MCF 10A (cell line): ENCODE measurements at regions not wholly inside any gene's neighbourhood (a gene's known extent, or its start where the extent isn't known, plus 50 kb on each side); places are given as distances from the start of the nearest gene placed in this dataset.

ENCODE experiments used
- BruUV-seq: library from RNA; stranded (reverse); fragments of 400-500 nt; replicated peaks from 2 replicates; lab custom pipeline; 2021; lab: Mats Ljungman, UMichigan
- CTCF ChIA-PET: fragments of 300-600 bp; sonication (Branson Sonifier 250); formaldehyde crosslinking; extraction: SDS; loops from one replicate; lab custom pipeline; 2021; ENCODE audit warnings: antibody characterized with exemption, inconsistent platforms; lab: Yijun Ruan, JAX
- POLR2A ChIA-PET: fragments of 300-600, 350-650 bp; sonication (Branson Sonifier 250); formaldehyde crosslinking; extraction: SDS; loops from one replicate; lab custom pipeline; 2020; ENCODE audit warnings: antibody characterized with exemption, inconsistent platforms; lab: Yijun Ruan, JAX
- DNase-seq: peaks from one replicate; pipeline ENCODE4 v3.0.0-alpha.2; 2018; ENCODE audit not compliant: unreplicated experiment
- H3K27ac Mint-ChIP-seq: one replicate; pipeline ENCODE4 v1.8.0; 2022; ENCODE audit warnings: mild to moderate bottlenecking, low read depth, mixed read lengths; ENCODE audit not compliant: unreplicated experiment
- H3K27me3 Mint-ChIP-seq: one replicate; pipeline ENCODE4 v1.8.0; 2022; ENCODE audit warnings: mixed read lengths; ENCODE audit not compliant: insufficient read depth, unreplicated experiment
- H3K36me3 Mint-ChIP-seq: one replicate; pipeline ENCODE4 v1.8.0; 2022; ENCODE audit warnings: mild to moderate bottlenecking, moderate library complexity, mixed read lengths; ENCODE audit not compliant: insufficient read depth, unreplicated experiment
- H3K4me1 Mint-ChIP-seq: one replicate; pipeline ENCODE4 v1.8.0; 2022; ENCODE audit warnings: mixed read lengths; ENCODE audit not compliant: insufficient read depth, unreplicated experiment
- H3K4me3 Mint-ChIP-seq: one replicate; pipeline ENCODE4 v1.8.0; 2022; ENCODE audit warnings: mild to moderate bottlenecking, moderate library complexity, mixed read lengths; ENCODE audit not compliant: unreplicated experiment
- H3K9me3 Mint-ChIP-seq: one replicate; pipeline ENCODE4 v1.8.0; 2022; ENCODE audit warnings: mixed read lengths; ENCODE audit not compliant: unreplicated experiment
- intact Hi-C: fragments of 100-400 bp; cut with micrococcal nuclease; formaldehyde crosslinking; loops from 2 replicates; pipeline ENCODE4 v1.14.1; 2022
- TF ChIP-seq, protein P1 (sequence below): fragments of 200-600 bp; IDR thresholded peaks from one replicate; pipeline ENCODE4 v1.8.0; 2022; ENCODE audit warnings: antibody characterized with exemption, mild to moderate bottlenecking; ENCODE audit not compliant: unreplicated experiment

DNA sequence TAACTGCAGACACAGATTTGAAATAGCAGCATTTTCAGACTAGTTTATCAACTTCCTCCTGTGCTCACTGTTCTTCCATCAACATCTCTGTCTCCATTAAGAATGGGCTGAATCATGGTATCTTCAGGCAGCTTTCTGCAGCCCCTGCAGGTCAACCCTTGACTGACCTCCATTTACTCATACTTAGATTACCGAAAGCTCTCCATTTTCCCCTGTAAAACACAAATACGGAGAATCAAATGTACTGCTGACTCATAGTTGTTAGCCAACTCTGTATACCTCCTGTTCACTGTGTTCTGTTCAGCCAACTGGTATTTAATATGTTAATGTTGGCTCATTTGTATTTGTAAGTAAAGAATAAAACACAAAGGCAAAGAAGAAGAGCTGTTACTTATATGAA, 364.0 kb downstream of the CASP12 start:
- Mint-ChIP-seq H3K27ac (no peak overlapping the region), H3K4me1 (peaks cover 9% of the 10 kb centered on the region), H3K27me3 (no peaks in the 10 kb centered on the region), H3K9me3 (no peaks in the 10 kb centered on the region), H3K4me3 (no peak overlapping the region), H3K36me3 (no peaks in the 10 kb centered on the region)
- POLR2A ChIA-PET: interaction anchor here (0.6 to 0.7 kb wide), 2 partner anchors 570 to 1100 kb away, joined by 3 read pairs; no protein-coding TSS in a partner anchor
- peak; percentile 59 for DNase-seq
- BruUV-seq: no TSS peak
- TF ChIP-seq, protein P1, sequence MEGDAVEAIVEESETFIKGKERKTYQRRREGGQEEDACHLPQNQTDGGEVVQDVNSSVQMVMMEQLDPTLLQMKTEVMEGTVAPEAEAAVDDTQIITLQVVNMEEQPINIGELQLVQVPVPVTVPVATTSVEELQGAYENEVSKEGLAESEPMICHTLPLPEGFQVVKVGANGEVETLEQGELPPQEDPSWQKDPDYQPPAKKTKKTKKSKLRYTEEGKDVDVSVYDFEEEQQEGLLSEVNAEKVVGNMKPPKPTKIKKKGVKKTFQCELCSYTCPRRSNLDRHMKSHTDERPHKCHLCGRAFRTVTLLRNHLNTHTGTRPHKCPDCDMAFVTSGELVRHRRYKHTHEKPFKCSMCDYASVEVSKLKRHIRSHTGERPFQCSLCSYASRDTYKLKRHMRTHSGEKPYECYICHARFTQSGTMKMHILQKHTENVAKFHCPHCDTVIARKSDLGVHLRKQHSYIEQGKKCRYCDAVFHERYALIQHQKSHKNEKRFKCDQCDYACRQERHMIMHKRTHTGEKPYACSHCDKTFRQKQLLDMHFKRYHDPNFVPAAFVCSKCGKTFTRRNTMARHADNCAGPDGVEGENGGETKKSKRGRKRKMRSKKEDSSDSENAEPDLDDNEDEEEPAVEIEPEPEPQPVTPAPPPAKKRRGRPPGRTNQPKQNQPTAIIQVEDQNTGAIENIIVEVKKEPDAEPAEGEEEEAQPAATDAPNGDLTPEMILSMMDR: no peak
- intact Hi-C loops: no loop called here
- CTCF ChIA-PET: interaction anchor here (0.7 kb wide), 1 partner anchor 14 kb away, joined by 3 read pairs; no protein-coding TSS in a partner anchor

DNA sequence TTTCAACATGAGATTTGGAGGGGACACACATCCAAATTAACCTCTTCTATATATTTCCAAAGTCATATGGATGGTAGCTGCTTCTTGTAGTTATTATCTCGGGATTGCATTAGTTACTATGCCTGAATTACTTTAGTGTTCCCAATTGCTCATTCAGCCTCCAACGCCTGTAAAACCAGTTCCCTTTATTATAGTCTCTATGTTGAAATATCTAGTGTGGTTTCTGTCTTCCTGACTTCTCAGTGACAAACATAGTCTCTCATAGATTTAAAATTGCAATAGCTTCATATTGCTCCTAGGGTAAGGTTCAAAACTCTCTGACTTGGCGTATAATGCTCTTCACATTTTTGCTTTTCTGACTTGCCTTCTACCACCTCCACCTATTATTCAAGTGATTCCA, 366.4 kb downstream of the CASP12 start:
- no peak for DNase-seq
- H3K4me1 Mint-ChIP-seq: peaks cover 12% of the 10 kb centered on the region
- no TSS peak for BruUV-seq
- H3K27me3 Mint-ChIP-seq: no peaks in the 10 kb centered on the region
- no peak overlapping the region for H3K4me3 Mint-ChIP-seq
- no peaks in the 10 kb centered on the region for H3K36me3 Mint-ChIP-seq
- ChIA-PET CTCF (interaction anchor here (0.6 kb wide), 1 partner anchor 47 kb away, joined by 3 read pairs; no protein-coding TSS in a partner anchor), POLR2A (no interaction called here)
- intact Hi-C loops: no loop called here
- TF ChIP-seq, protein P1: no peak
- H3K9me3 Mint-ChIP-seq: no peaks in the 10 kb centered on the region
- H3K27ac Mint-ChIP-seq: no peak overlapping the region

- POLR2A ChIA-PET: no interaction called here
- H3K4me1 Mint-ChIP-seq: peaks cover 12% of the 10 kb centered on the region
- TF ChIP-seq, protein P1: no peak
- no TSS peak for BruUV-seq
- no peaks in the 10 kb centered on the region for H3K36me3 Mint-ChIP-seq
- peak; percentile 13 for DNase-seq
- H3K27me3 Mint-ChIP-seq: no peaks in the 10 kb centered on the region
- intact Hi-C loops: no loop called here
- H3K9me3 Mint-ChIP-seq: no peaks in the 10 kb centered on the region
- H3K27ac Mint-ChIP-seq: no peak overlapping the region
- CTCF ChIA-PET: interaction anchor here (0.6 to 0.7 kb wide), 2 partner anchors 46 to 745 kb away, joined by 3 read pairs; no protein-coding TSS in a partner anchor
- H3K4me3 Mint-ChIP-seq: no peak overlapping the region
These were observed 367.1 kb upstream of the PDGFD start for GRCh38 chr11:104531075-104531474.

DNA sequence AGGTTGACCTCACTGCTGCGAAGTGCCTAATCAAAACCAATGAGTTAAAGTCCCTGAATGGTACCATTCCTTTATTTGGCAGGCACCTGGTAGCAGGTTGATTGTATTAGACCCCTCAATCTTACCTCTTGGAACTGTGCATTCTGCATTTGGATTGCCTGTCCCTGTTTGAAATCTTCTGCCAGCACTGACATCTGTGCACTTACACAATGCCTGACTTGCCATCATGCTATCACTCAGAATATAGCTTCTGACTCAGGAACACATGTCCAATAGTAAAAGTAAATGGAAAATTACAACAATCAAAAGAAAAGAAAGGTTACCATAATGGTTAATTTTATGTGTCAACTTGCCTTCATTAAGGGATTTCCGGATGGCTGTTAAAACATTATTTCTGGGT, 366.0 kb upstream of the PDGFD start:
- intact Hi-C loops: no loop called here
- peaks cover 12% of the 10 kb centered on the region for H3K4me1 Mint-ChIP-seq
- POLR2A ChIA-PET: no interaction called here
- no peak overlapping the region for H3K27ac Mint-ChIP-seq
- no peak overlapping the region for H3K4me3 Mint-ChIP-seq
- no peaks in the 10 kb centered on the region for H3K9me3 Mint-ChIP-seq
- CTCF ChIA-PET: no interaction called here
- DNase-seq: no peak
- TF ChIP-seq, protein P1: no peak
- H3K27me3 Mint-ChIP-seq: no peaks in the 10 kb centered on the region
- BruUV-seq: no TSS peak
- H3K36me3 Mint-ChIP-seq: no peaks in the 10 kb centered on the region
